Dedifferentiated amniotic fluid mesenchymal stem cell (primary cell): ENCODE measurements at regions not wholly inside any gene's neighbourhood (a gene's known extent, or its start where the extent isn't known, plus 50 kb on each side); places are given as distances from the start of the nearest gene placed in this dataset.
"Not testable (repeated sequence)": the region's sequence is repeated elsewhere in the genome, so short reads cannot be mapped to it uniquely, and the experiment has no call there.

Experiments
- DNase-seq: peaks from one replicate; pipeline ENCODE4 v3.0.0-alpha.2; 2016; ENCODE audit errors: extremely low spot score

DNA sequence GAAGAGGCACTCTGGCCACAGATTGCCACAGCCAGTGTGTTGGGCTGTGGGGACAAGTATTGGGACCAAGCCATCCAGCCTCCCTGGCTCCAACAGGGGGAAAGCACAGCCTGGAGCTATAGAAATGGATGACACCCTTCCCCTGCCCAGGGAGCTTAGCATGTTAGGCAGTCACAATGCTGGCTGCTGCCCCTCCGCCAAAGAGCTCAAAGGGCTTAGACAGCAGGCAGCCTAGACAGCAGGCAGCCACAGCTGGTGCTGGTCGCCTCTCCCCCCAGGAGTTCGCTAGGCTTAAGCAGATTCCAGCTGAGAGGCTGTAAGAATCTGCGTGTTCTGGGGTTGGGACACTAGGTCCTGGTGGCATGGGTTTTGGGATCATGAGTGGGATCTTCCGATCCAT, 94.5 kb upstream of the MXRA5 start:
- DNase-seq, result no peak

DNA sequence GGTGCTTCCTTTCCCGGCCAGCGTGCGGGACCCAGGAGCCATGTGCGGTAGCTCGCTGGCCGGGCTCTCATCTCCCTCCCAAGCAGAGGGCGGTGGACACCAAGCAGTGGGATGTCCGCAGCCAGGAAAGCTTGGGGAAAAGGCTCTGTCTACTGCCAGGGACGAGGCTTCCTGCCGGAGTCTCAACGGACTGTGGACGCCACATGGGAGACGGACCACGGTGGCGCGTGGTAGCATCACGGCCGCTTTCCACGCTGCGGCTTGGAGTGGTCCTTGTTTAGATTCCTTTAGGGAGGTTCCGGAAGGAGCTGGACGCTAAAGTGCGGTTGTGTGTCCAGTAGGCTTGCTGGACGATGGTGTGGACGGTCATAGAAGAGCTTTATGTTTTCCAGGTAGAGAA, 89.5 kb upstream of the MXRA5 start:
- DNase-seq, result not testable (repeated sequence)

- DNase-seq, result no peak
Measured at GRCh38 chrX:3435057-3435456, 88.6 kb upstream of the MXRA5 start.

GRCh38 chrX:3428792-3429191, 82.3 kb upstream of the MXRA5 start:
- DNase-seq, result no peak

DNA sequence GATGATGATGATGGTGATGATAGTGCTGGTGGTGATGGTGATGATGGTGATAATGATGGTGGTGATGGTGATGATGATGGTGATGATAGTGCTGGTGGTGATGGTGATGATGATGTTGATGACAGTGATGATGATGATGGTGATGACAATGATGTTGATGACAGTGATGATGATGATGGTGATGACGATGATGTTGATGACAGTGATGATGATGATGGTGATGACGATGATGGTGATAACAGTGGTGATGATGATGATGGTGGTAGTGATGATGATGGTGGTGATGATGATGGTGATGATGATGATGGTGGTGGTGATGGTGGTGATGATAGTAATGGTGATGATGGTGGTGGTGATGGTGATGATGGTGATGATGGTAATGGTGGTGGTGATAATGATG, 80.1 kb upstream of the MXRA5 start:
- DNase-seq, result no peak

- no peak for DNase-seq
Measured at GRCh38 chrX:3425031-3425430, 78.6 kb upstream of the MXRA5 start.

DNA sequence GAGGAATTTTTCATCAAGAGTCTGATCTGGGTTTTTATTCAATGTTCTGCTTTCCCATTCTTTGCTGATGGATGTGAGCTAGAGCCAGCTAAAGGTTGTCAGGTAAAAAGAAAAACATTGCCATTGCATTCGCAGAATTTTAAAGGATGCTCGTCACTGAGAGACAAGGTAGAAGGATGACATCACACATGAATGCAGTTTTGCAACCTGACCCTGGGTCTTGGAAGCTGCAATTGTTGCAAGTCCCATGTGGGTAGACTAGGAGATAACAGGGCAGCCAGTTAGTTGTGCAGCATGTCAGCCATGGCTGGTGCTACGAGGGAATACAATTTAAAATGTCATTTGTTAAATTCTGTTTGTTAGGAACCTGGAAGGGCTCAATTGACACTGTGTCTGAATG, 73.9 kb upstream of the MXRA5 start:
- DNase-seq, result no peak

DNA sequence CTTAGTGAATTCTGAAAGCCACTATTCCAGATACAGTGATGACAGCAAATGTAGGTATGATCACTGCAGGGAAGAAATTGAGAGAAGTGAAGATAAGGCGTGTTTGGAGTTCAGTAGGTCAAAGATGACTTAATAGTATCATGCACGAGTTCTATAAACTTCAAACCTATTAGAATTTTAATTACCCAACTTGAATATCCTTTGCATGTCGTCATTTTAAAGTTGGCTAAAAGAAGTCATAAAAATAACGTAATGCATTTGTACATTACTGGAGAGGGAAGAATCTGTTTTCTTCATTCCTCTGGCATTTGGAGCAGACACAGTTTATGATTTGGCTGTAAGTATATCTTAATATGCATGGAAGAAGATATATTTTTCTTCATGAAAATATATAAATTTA, 68.6 kb upstream of the MXRA5 start:
- DNase-seq, result no peak

- not testable (repeated sequence) for DNase-seq
Measured at GRCh38 chrX:3411626-3412025, 65.2 kb upstream of the MXRA5 start.

GRCh38 chrX:3409936-3410335, 63.5 kb upstream of the MXRA5 start:
- not testable (repeated sequence) for DNase-seq

DNA sequence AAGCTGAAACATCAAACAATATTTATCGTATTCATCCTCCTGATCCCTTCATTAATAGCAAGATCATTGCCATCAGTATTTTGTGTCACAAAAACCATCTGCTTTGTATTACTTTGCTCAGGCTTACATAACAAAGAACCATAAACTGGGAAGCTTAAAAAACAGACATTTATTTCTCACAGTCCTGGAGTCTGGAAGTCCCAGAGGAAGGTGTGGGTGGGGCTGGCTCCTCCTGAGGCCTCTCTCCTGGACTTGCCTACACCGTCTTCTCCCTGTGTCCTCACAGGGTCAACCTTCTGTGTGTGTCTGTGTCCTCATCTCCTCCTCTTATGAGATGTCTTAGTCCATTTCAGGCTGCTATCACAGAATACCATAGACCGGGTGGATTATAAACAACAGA, 61.3 kb upstream of the MXRA5 start:
- DNase-seq, result no peak

GRCh38 chrX:3407121-3407520, 60.7 kb upstream of the MXRA5 start:
- no peak for DNase-seq

DNA sequence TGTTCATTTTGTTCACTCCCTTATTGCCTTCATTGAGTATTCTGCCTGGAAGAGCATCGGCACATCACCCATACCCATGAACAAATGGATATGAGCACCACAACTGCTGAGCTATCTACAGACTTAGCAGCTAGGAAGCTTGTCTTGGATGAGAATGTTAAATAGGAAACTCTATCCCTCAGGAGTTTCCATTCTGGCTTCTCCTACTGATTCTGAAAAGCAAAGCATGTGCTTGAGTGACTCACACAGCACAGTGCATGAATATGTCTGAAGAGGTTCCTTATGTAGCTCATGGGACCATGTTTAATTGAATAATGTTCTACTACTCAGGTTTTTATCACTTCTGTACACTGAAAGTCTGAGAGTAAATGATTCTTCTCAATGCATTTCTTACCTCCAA, 57.3 kb upstream of the MXRA5 start:
- DNase-seq, result peak; percentile 56
